H9 (cell line): ENCODE measurements at regions not wholly inside any gene's neighbourhood (a gene's known extent, or its start where the extent isn't known, plus 50 kb on each side); places are given as distances from the start of the nearest gene placed in this dataset.

Experiments used
- DNase-seq: peaks from one replicate; pipeline ENCODE4 v3.0.0-alpha.2; 2017
- H2AFZ ChIP-seq: one replicate; pipeline ENCODE4 v1.6.1; 2013; ENCODE audit warnings: mild to moderate bottlenecking, low read length, control low read depth, moderate library complexity
- H2AK5ac ChIP-seq: 2 replicates; pipeline ENCODE4 v1.6.1; 2013; ENCODE audit warnings: low read length, control low read depth, mixed read lengths; ENCODE audit not compliant: insufficient read length
- H2BK120ac ChIP-seq: one replicate; pipeline ENCODE4 v1.6.1; 2013; ENCODE audit warnings: low read depth, mild to moderate bottlenecking, low read length, control low read depth, inconsistent platforms; ENCODE audit not compliant: poor library complexity, severe bottlenecking
- H2BK12ac ChIP-seq: 2 replicates; pipeline ENCODE4 v1.6.1; 2013; ENCODE audit warnings: low read length, control low read depth, mixed read lengths, low read depth; ENCODE audit not compliant: insufficient read length
- H2BK15ac ChIP-seq: 2 replicates; pipeline ENCODE4 v1.6.1; 2013; ENCODE audit warnings: low read depth, low read length, control low read depth
- H2BK20ac ChIP-seq: one replicate; pipeline ENCODE4 v1.6.1; 2013; ENCODE audit warnings: low read depth, mild to moderate bottlenecking, low read length, control low read depth, inconsistent platforms; ENCODE audit not compliant: poor library complexity, severe bottlenecking
- H2BK5ac ChIP-seq: 2 replicates; pipeline ENCODE4 v1.6.1; 2013; ENCODE audit warnings: low read length, control low read depth, mixed read lengths; ENCODE audit not compliant: insufficient read length
- H3K14ac ChIP-seq: 2 replicates; pipeline ENCODE4 v1.6.1; 2013; ENCODE audit warnings: low read length, control low read depth; ENCODE audit not compliant: insufficient read depth
- H3K18ac ChIP-seq: 2 replicates; pipeline ENCODE4 v1.6.1; 2013; ENCODE audit warnings: low read depth, mild to moderate bottlenecking, mixed read lengths, low read length, control low read depth; ENCODE audit not compliant: insufficient read length
- H3K23ac ChIP-seq: 2 replicates; pipeline ENCODE4 v1.6.1; 2013; ENCODE audit warnings: low read length, control low read depth, mixed read lengths, low read depth; ENCODE audit not compliant: insufficient read length
- H3K23me2 ChIP-seq: 2 replicates; pipeline ENCODE4 v1.6.1; 2013; ENCODE audit warnings: low read depth, mild to moderate bottlenecking, mixed read lengths, low read length, control low read depth; ENCODE audit not compliant: insufficient read length, poor library complexity, severe bottlenecking
- H3K27ac ChIP-seq: 2 replicates; pipeline ENCODE4 v1.5.1; 2013; ENCODE audit warnings: low read length, control low read depth, mixed read lengths, low read depth; ENCODE audit not compliant: insufficient read length
- H3K27me3 ChIP-seq: 2 replicates; pipeline ENCODE4 v1.6.1; 2013; ENCODE audit warnings: low read length, control low read depth, inconsistent platforms; ENCODE audit not compliant: insufficient read depth
- H3K4ac ChIP-seq: 2 replicates; pipeline ENCODE4 v1.6.1; 2013; ENCODE audit warnings: low read depth, mild to moderate bottlenecking, control low read depth, inconsistent platforms, low read length, moderate library complexity
- H3K4me1 ChIP-seq: 2 replicates; pipeline ENCODE4 v1.6.1; 2013; ENCODE audit warnings: low read length, control low read depth, inconsistent platforms; ENCODE audit not compliant: insufficient read depth
- H3K4me2 ChIP-seq: 2 replicates; pipeline ENCODE4 v1.6.1; 2013; ENCODE audit warnings: low read length, control low read depth, mixed read lengths; ENCODE audit not compliant: insufficient read length, insufficient read depth
- H3K56ac ChIP-seq: 2 replicates; pipeline ENCODE4 v1.6.1; 2013; ENCODE audit warnings: low read depth, mild to moderate bottlenecking, mixed read lengths, low read length, control low read depth; ENCODE audit not compliant: insufficient read length
- H3K79me1 ChIP-seq: 2 replicates; pipeline ENCODE4 v1.6.1; 2013; ENCODE audit warnings: low read depth, mild to moderate bottlenecking, moderate library complexity, low read length, control low read depth, inconsistent platforms; ENCODE audit not compliant: insufficient read depth, poor library complexity, severe bottlenecking
- H3K79me2 ChIP-seq: 2 replicates; pipeline ENCODE4 v1.6.1; 2013; ENCODE audit warnings: low read length, control low read depth, inconsistent platforms; ENCODE audit not compliant: insufficient read depth
- H3K9ac ChIP-seq: 2 replicates; pipeline ENCODE4 v1.6.1; 2013; ENCODE audit warnings: low read length, control low read depth, mixed read lengths; ENCODE audit not compliant: insufficient read length; ENCODE audit errors: extremely low read depth
- H3K9me3 ChIP-seq: one replicate; pipeline ENCODE4 v1.6.1; 2013; ENCODE audit warnings: low read depth, low read length, inconsistent platforms; ENCODE audit not compliant: control insufficient read depth
- H3T11ph ChIP-seq: one replicate; pipeline ENCODE4 v1.6.1; 2013; ENCODE audit warnings: mild to moderate bottlenecking, low read length, control low read depth, inconsistent platforms
- H4K20me1 ChIP-seq: one replicate; pipeline ENCODE4 v1.6.1; 2013; ENCODE audit not compliant: control insufficient read depth, insufficient read length, insufficient read depth
- H4K5ac ChIP-seq: 2 replicates; pipeline ENCODE4 v1.6.1; 2013; ENCODE audit warnings: low read depth, mild to moderate bottlenecking, mixed read lengths, low read length, control low read depth; ENCODE audit not compliant: insufficient read length
- H4K8ac ChIP-seq: replicated peaks from 2 replicates; pipeline ENCODE4 v1.6.1; 2013; ENCODE audit warnings: low read length, control low read depth, mixed read lengths, low read depth; ENCODE audit not compliant: insufficient read length
- H4K91ac ChIP-seq: 2 replicates; pipeline ENCODE4 v1.6.1; 2013; ENCODE audit warnings: low read depth, mild to moderate bottlenecking, moderate library complexity, mixed read lengths, low read length, control low read depth; ENCODE audit not compliant: insufficient read length
- H3K27ac Mint-ChIP-seq, 3 experiments: 2 replicates in 2 of 3; 3 replicates in 1 of 3; pipeline ENCODE4 v1.8.0; 2020 to 2021; ENCODE audit warnings: mixed read lengths in 3 of 3, mild to moderate bottlenecking in 1 of 3, moderate library complexity in 1 of 3
- H3K27me3 Mint-ChIP-seq: 2 replicates; pipeline ENCODE4 v1.8.0; 2021; ENCODE audit warnings: low read depth, mild to moderate bottlenecking, moderate library complexity, mixed read lengths
- H3K36me3 Mint-ChIP-seq, 3 experiments: 2 replicates in 2 of 3; 3 replicates in 1 of 3; pipeline ENCODE4 v1.8.0; 2020 to 2021; ENCODE audit warnings: low read depth in 3 of 3, mixed read lengths in 3 of 3; ENCODE audit not compliant: insufficient read depth in 1 of 3
- H3K4me1 Mint-ChIP-seq, 2 experiments: 2 replicates each; pipeline ENCODE4 v1.8.0; 2020; ENCODE audit warnings: mixed read lengths in 2 of 2
- H3K4me3 Mint-ChIP-seq, 2 experiments: 2 replicates in 1 of 2; 3 replicates in 1 of 2; pipeline ENCODE4 v1.8.0; 2020 to 2021; ENCODE audit warnings: mild to moderate bottlenecking in 2 of 2, mixed read lengths in 2 of 2, moderate library complexity in 1 of 2
- H3K9me3 Mint-ChIP-seq, 2 experiments: 2 replicates in 1 of 2; 3 replicates in 1 of 2; pipeline ENCODE4 v1.8.0; 2020; ENCODE audit warnings: mild to moderate bottlenecking in 2 of 2, mixed read lengths in 2 of 2, moderate library complexity in 1 of 2
- CTCF ChIP-seq: fragments of 200-600 bp; sonication (generic); conservative IDR thresholded peaks from 3 replicates; pipeline ENCODE4 v1.8.0; 2021; ENCODE audit warnings: antibody characterized with exemption, mild to moderate bottlenecking
- WGBS: extraction: QIAGEN DNeasy Blood & Tissue Kit; methylation state at CpG from one replicate; pipeline ENCODE4 v1.1.7; 2013; ENCODE audit warnings: missing lambda C conversion rate, low lambda C conversion rate, mixed read lengths; ENCODE audit not compliant: insufficient read length; ENCODE audit errors: extremely low coverage; 5-methylcytosine and 5-hydroxymethylcytosine counted together

GRCh38 chr1:199736646-199737045, 290.9 kb upstream of the NR5A2 start:
- Mint-ChIP-seq H3K4me1 (peaks cover 0 to 5% of the 10 kb centered on the region in 2 experiments; a peak in 2 of 4 replicates), H3K9me3 (no peaks in the 10 kb centered on the region; a peak in 1 of 5 replicates), H3K4me3 (no peak overlapping the region), H3K27ac (no peak overlapping the region), H3K27me3 (no peaks in the 10 kb centered on the region), H3K36me3 (no peaks in the 10 kb centered on the region)
- no peak overlapping the region for H2AFZ ChIP-seq
- H3K4me1 ChIP-seq: no peaks in the 10 kb centered on the region
- H2BK15ac ChIP-seq: no peak overlapping the region
- DNase-seq: no peak
- no peaks in the 10 kb centered on the region for H4K20me1 ChIP-seq
- H2AK5ac ChIP-seq: no peak overlapping the region
- no peak overlapping the region for H2BK5ac ChIP-seq
- no CpG with 5 or more reads among the region's 3 CpGs for WGBS
- H2BK20ac ChIP-seq: no peak overlapping the region
- H4K91ac ChIP-seq: no peak overlapping the region
- no peaks in the 10 kb centered on the region for H3K79me1 ChIP-seq
- no peak overlapping the region for H2BK120ac ChIP-seq
- no peak overlapping the region for H3K27ac ChIP-seq
- H3K23ac ChIP-seq: no peak overlapping the region
- no peaks in the 10 kb centered on the region for H3K9me3 ChIP-seq
- H3T11ph ChIP-seq: no peak overlapping the region
- no peaks in the 10 kb centered on the region for H3K23me2 ChIP-seq
- no peaks in the 10 kb centered on the region for H3K79me2 ChIP-seq
- no peak overlapping the region for H4K8ac ChIP-seq
- H4K5ac ChIP-seq: no peak overlapping the region
- H3K56ac ChIP-seq: no peak overlapping the region
- H3K4me2 ChIP-seq: no peak overlapping the region
- no peaks in the 10 kb centered on the region for H3K27me3 ChIP-seq
- no peak for TF ChIP-seq CTCF
- H3K14ac ChIP-seq: no peak overlapping the region
- H3K4ac ChIP-seq: no peak overlapping the region
- no peak overlapping the region for H3K18ac ChIP-seq
- H3K9ac ChIP-seq: no peak overlapping the region
- H2BK12ac ChIP-seq: no peak overlapping the region
